ENCODE measurements at regions not wholly inside any gene's neighbourhood (a gene's known extent, or its start where the extent isn't known, plus 50 kb on each side); places are given as distances from the start of the nearest gene placed in this dataset.

GRCh38 chr5:42015681-42016080, 90.6 kb downstream of the FBXO4 start:
- WGBS, 2 donors, result 75 to 92% methylated on average over 1 of the region's 1 CpG
- no peak overlapping the region for H3K4me3 ChIP-seq (ENCODE audit: low read depth, poor library complexity, severe bottlenecking)
- intact Hi-C loops (cut with DNase I; ENCODE audit: low total_unique reads), result no loop called here
- TF ChIP-seq CTCF (IDR thresholded peaks at IDR 0.05), result no peak
- TF ChIP-seq POLR2A (IDR thresholded peaks at IDR 0.05), result no peak
- DNase-seq (ENCODE audit: low spot score in 2 of 2), result no peak

- WGBS, 2 donors, result 60 to 62% methylated on average over 3 of the region's 3 CpGs
- intact Hi-C loops (cut with DNase I; ENCODE audit: low total_unique reads), result no loop called here
- no peak overlapping the region for H3K4me3 ChIP-seq (ENCODE audit: low read depth, poor library complexity, severe bottlenecking)
- TF ChIP-seq CTCF (IDR thresholded peaks at IDR 0.05), result no peak
- TF ChIP-seq POLR2A (IDR thresholded peaks at IDR 0.05), result no peak
- DNase-seq (ENCODE audit: low spot score in 2 of 2), result no peak
These were observed 95.9 kb downstream of the FBXO4 start for GRCh38 chr5:42020788-42021530.

- WGBS, 2 donors, result 40 to 49% methylated on average over 2 of the region's 2 CpGs
- no peak overlapping the region for H3K4me3 ChIP-seq (ENCODE audit: low read depth, poor library complexity, severe bottlenecking)
- DNase-seq (ENCODE audit: low spot score in 2 of 2), result no peak
- intact Hi-C loops (cut with DNase I; ENCODE audit: low total_unique reads), result no loop called here
- no peak for TF ChIP-seq CTCF (IDR thresholded peaks at IDR 0.05)
- no peak for TF ChIP-seq POLR2A (IDR thresholded peaks at IDR 0.05)
These were observed 96.8 kb downstream of the FBXO4 start for GRCh38 chr5:42021923-42022322.

GRCh38 chr5:42022383-42022972, 97.4 kb downstream of the FBXO4 start:
- DNase-seq (ENCODE audit: low spot score in 2 of 2), result no peak
- 48 to 50% methylated on average over 2 of the region's 2 CpGs for whole genome bisulfite sequencing, 2 donors
- intact Hi-C loops (cut with DNase I; ENCODE audit: low total_unique reads), result no loop called here
- H3K4me3 ChIP-seq (ENCODE audit: low read depth, poor library complexity, severe bottlenecking), result no peak overlapping the region
- TF ChIP-seq POLR2A (IDR thresholded peaks at IDR 0.05), result no peak
- TF ChIP-seq CTCF (IDR thresholded peaks at IDR 0.05), result no peak

- H3K4me3 ChIP-seq (ENCODE audit: low read depth, poor library complexity, severe bottlenecking), result no peak overlapping the region
- TF ChIP-seq CTCF (IDR thresholded peaks at IDR 0.05) (no peak), POLR2A (IDR thresholded peaks at IDR 0.05) (no peak)
- 48 to 68% methylated on average over 2 of the region's 2 CpGs for WGBS, 2 donors
- no peak for DNase-seq (ENCODE audit: low spot score in 2 of 2)
- intact Hi-C loops (cut with DNase I; ENCODE audit: low total_unique reads), result no loop called here
These were observed 101.4 kb downstream of the FBXO4 start for GRCh38 chr5:42026446-42026845.
